CMK (cell line): ENCODE measurements at regions not wholly inside any gene's neighbourhood (a gene's known extent, or its start where the extent isn't known, plus 50 kb on each side); places are given as distances from the start of the nearest gene placed in this dataset.

Experiments used
- DNase-seq: peaks from one replicate; pipeline ENCODE4 v3.0.0-alpha.2; 2010; ENCODE audit warnings: low read depth

- DNase-seq: no peak
These were observed 350.3 kb upstream of the LYPLAL1 start for GRCh38 chr1:218823291-218823900.

DNA sequence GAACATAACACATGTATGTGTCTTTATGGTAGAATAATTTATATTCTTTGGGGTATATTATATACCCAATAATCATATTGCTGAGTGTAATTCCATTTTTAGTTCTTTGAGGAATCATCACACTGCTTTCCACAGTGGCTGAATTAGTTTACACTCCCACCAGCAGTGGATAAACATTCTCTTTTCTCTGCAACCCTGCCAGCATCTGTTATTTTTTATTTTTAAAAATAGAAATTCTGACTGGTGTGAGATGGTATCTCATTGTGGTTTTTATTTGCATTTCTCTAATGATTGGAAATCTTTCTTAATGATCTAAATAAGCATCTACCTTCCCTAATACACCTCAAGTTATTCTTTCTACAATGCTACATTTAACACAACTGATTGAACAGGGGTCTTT is 346.2 kb upstream of the LYPLAL1 start:
- no peak for DNase-seq

DNA sequence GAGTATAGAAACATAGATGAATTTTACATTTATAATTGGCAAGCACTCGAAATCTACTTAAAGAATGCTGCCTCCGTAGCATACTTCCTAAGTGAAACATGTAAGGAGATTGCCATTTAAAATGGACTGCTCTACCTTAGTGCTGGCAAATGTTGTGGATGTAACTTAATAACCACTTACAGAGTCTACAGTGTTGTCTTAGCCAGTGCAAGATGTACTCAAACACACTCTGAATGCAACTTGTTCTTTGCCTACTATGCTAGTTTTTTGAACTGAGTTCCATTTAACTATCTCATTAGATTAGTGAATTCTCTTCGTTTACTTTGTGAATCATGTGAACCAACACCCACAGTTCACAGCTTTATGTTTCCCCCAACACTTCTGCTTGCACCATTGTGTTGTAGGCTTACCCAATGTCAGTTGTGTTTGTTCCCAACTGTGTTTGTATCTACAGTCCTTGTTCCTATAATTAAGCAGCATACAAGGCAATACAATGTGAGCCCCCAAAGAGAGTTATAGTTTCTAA is 345.5 kb upstream of the LYPLAL1 start:
- DNase-seq: no peak

DNA sequence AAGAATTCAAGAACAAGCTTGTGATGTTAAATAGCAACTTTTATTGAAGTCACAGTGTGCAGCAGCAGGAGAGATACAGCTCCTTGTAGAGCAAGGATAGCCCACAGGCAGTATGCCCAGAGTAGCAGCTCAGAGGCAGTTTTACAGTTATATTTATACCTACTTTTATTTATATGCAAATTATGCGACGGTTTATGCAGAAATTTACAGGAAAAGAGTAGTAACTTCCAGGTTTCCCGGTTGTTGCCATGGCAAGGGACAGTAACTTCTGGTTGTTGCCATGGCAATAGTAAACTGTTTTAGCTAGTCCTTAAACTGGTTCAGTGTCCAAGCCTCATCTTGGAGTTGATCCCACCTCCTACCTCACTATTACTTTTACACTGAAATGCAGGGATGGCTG is 344.6 kb upstream of the LYPLAL1 start:
- DNase-seq: no peak

- no peak for DNase-seq
These were observed 338.1 kb upstream of the LYPLAL1 start for GRCh38 chr1:218835609-218836008.

DNA sequence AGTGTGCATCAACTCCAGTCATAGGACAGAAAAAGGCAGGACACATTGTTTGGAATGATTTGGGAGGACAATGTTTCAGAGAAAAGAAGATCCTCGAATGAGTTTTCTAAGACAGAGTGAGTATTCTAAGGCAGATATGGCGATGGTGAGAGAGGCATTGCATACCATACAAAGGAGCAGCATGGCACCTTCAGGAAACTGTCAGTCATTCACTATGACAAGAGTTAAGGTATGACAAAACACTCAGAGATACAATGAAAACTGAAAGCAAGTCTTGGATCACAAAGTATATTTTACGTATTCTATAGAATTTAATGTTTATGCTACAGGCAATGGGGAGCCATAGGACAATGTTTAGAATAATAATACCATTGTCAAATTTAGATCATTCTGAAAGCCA is 337.4 kb upstream of the LYPLAL1 start:
- DNase-seq: no peak

DNA sequence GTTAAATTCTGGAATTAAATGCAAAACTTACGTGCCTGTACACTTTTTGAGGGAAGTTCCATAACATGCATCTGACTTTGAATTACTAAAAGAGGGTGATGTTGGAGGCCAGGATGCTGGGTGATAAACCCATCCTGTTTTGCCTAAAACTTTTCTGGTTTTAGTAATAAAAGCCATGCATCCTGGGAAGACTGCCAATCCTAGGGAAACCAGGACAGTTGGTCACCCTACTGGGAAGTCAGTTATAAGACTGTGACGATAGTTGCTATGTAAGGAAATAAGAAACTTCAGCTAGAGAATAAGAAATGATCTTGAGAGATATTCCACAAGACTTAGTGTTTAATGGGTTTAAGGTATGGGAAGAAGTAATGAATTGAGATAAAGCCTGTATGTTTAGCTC is 336.6 kb upstream of the LYPLAL1 start:
- no peak for DNase-seq

GRCh38 chr1:218845589-218845988 is 328.1 kb upstream of the LYPLAL1 start:
- DNase-seq: no peak

DNA sequence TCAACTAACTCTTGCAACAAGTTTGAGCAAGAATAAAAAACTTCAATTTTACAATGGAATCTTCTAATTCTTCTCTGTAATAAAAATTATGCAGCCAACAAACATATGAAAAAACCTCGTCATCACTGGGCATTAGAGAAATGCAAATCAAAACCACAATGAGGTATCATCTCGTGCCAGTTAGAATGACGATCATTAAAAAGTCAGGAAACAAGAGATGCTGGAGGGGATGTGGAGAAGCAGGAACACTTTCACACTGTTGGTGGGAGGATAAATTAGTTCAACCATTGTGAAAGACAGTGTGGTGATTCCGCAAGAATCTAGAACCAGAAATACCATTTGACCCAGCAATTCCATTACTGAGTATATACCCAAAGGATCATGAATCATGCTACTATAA is 327.5 kb upstream of the LYPLAL1 start:
- DNase-seq: no peak

GRCh38 chr1:218847089-218847768 is 326.4 kb upstream of the LYPLAL1 start:
- DNase-seq: no peak

- no peak for DNase-seq
These were observed 325.7 kb upstream of the LYPLAL1 start for GRCh38 chr1:218848009-218848408.

DNA sequence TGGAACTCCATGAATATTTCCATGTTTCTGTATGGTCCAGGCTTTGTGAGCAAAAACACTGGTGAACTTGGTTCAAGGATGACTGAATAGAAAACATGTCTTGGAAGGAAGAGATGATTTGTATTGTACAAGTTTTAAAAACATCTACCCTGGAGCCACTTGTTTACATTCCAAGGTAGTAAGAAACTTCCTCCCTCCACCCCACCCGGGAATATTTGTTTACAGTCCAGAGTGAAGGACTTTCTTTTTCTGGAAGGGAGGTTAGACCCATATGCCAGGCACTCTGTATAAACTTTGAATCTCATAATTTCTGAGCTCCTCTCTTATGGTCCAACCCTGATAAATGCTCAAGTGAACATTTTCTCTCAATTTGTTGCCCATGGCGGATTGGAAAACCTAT is 323.3 kb upstream of the LYPLAL1 start:
- DNase-seq: no peak

- DNase-seq: no peak
These were observed 322.1 kb upstream of the LYPLAL1 start for GRCh38 chr1:218851586-218851985.

DNA sequence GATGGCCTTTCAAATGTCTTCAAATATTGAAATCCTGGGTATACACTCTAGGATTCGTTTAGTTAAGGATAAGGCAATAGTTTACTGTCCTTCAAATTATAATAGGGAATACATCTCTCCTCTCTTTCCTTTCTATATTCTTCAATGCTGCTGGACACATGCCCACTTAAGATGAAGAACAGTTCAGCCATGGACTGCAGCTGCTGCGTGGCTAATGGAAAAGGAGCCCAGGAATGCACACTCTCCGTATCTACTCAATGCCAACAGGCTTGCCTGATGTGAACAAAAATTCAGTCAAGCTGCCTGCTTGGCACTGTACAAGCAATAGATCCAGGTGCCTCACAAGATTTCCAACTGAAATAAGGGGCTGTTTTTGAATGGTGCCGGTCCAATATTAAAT is 321.2 kb upstream of the LYPLAL1 start:
- no peak for DNase-seq

GRCh38 chr1:218863987-218864386 is 309.7 kb upstream of the LYPLAL1 start:
- DNase-seq: no peak

DNA sequence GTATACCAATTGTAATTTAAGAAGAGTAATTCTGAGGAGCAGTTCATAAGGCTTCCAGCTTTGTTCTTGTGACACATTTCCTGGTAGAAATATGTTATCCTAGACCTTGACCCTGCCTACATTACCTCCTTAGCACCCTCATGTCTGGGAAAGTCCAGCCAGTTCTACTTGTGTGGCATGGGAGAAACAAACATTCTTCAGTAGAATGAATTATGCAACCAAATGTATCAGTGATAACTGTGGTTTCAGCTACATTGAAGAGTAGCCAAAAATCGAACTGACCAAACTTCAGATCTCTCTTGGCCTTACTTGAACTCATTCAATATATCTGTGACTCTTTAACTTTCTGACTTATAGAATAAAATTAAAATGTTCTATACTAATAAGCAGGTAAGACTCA is 308.1 kb upstream of the LYPLAL1 start:
- DNase-seq: no peak

GRCh38 chr1:218866507-218866906 is 307.2 kb upstream of the LYPLAL1 start:
- DNase-seq: no peak

DNA sequence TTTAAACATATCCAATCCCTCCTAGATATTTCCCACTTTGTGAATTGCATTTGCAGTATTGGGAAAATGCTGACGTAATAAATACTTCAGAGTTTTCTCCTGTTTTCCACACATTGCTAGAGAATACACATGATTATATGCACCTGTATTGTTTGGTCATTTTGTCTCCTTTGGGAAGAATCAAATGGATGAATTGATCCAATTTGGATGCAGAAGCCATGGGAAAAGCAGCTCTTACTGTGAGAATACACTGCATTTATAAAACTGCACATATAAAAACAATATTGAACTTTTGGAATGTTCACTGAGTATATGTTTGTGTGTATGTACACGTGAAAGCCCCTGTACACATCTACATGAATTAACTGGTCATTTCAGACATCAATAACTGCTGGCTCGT is 306.6 kb upstream of the LYPLAL1 start:
- DNase-seq: no peak

- DNase-seq: no peak
These were observed 305.6 kb upstream of the LYPLAL1 start for GRCh38 chr1:218867941-218868626.

GRCh38 chr1:218869276-218869675 is 304.4 kb upstream of the LYPLAL1 start:
- no peak for DNase-seq

DNA sequence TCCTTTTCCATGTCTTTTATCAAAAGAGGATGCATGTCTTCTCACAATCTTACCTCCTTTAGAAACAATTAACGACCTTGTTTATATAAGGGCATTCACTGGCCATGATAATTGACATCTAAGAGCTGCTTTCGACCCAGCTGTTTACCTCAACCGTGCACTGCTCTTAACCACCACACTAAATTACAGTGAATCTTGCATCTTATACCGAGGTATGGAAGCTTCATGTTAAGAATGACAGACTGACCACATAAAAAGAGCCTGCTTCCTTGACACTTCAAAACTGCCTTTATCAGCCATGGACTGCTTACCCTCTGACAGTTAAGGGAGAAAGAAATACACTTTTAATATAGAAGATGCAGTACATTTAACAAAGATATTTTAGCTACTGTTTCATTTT is 301.7 kb upstream of the LYPLAL1 start:
- no peak for DNase-seq

- DNase-seq: no peak
These were observed 300.8 kb upstream of the LYPLAL1 start for GRCh38 chr1:218872928-218873327.

DNA sequence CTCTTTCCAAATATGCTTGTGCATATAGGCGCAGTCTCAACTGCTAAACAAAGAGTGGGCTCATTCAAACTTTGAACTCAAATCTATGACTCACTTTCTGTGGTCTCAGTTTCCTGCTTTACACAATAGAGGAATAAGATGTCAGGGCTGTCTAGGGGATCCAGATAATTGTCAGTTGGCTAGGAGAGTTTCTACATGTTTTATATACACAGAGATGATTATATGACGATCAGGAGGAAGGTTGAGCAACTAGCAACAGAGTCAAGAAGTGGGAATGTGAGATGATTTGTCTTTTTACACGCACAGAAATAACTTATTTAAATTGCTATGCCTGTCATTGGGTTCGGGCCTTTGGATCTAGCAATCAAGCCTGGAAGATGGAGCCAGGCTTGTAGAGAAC is 299.4 kb upstream of the LYPLAL1 start:
- no peak for DNase-seq
